MM.1S (cell line): ENCODE measurements at regions not wholly inside any gene's neighbourhood (a gene's known extent, or its start where the extent isn't known, plus 50 kb on each side); places are given as distances from the start of the nearest gene placed in this dataset.

ENCODE experiments used
- DNase-seq: peaks from one replicate; pipeline ENCODE4 v3.0.0-alpha.2; 2015
- H2AFZ ChIP-seq: fragments of 300-600 bp; sonication (generic); 2 replicates; pipeline ENCODE4 v1.6.0; 2016; ENCODE audit warnings: antibody characterized with exemption, low read length
- H3F3A ChIP-seq: fragments of 300-600 bp; sonication (generic); 2 replicates; pipeline ENCODE4 v1.6.1; 2016; ENCODE audit warnings: mild to moderate bottlenecking, antibody characterized with exemption, low read length, moderate library complexity, mixed read lengths; ENCODE audit not compliant: insufficient read depth
- H3K27ac ChIP-seq: fragments of 300-600 bp; sonication (generic); 2 replicates; pipeline ENCODE4 v1.5.1; 2016; ENCODE audit warnings: mild to moderate bottlenecking, low read length
- H3K27me3 ChIP-seq: fragments of 300-600 bp; sonication (generic); replicated peaks from 2 replicates; pipeline ENCODE4 v1.6.0; 2016; ENCODE audit warnings: low read length; ENCODE audit not compliant: insufficient read depth
- H3K36me3 ChIP-seq: fragments of 300-600 bp; sonication (generic); replicated peaks from 2 replicates; pipeline ENCODE4 v1.6.1; 2016; ENCODE audit warnings: mild to moderate bottlenecking, low read length, mixed read lengths; ENCODE audit not compliant: insufficient read depth
- H3K4me1 ChIP-seq: fragments of 300-600 bp; sonication (generic); 2 replicates; pipeline ENCODE4 v1.6.1; 2016; ENCODE audit warnings: low read length, mixed read lengths
- H3K4me2 ChIP-seq: fragments of 300-600 bp; sonication (generic); 2 replicates; pipeline ENCODE4 v1.6.0; 2016; ENCODE audit warnings: low read depth, low read length
- H3K4me3 ChIP-seq: fragments of 300-600 bp; sonication (generic); 2 replicates; pipeline ENCODE4 v1.5.1; 2016; ENCODE audit warnings: low read length, mixed read lengths
- H3K79me2 ChIP-seq: fragments of 300-600 bp; sonication (generic); 2 replicates; pipeline ENCODE4 v1.6.1; 2016; ENCODE audit warnings: mixed run types, low read length, mixed read lengths
- H3K9ac ChIP-seq: fragments of 300-600 bp; sonication (generic); 2 replicates; pipeline ENCODE4 v1.6.1; 2016; ENCODE audit warnings: low read length, mixed read lengths
- H3K9me2 ChIP-seq: fragments of 300-600 bp; sonication (generic); replicated peaks from 2 replicates; pipeline ENCODE4 v1.6.1; 2016; ENCODE audit warnings: mild to moderate bottlenecking, low read length, mixed read lengths; ENCODE audit not compliant: insufficient read depth
- H3K9me3 ChIP-seq: fragments of 300-600 bp; sonication (generic); replicated peaks from 2 replicates; pipeline ENCODE4 v1.6.1; 2016; ENCODE audit warnings: mild to moderate bottlenecking, low read length, mixed read lengths; ENCODE audit not compliant: insufficient read depth
- H4K20me1 ChIP-seq: fragments of 300-600 bp; sonication (generic); 2 replicates; pipeline ENCODE4 v1.6.1; 2016; ENCODE audit warnings: mild to moderate bottlenecking, low read length, moderate library complexity, mixed read lengths; ENCODE audit not compliant: insufficient read depth
- CTCF ChIP-seq: fragments of 300-600 bp; sonication (generic); IDR thresholded peaks from 2 replicates; pipeline ENCODE4 v1.5.1; 2016; ENCODE audit warnings: antibody characterized with exemption, low read length, mixed read lengths
- EZH2 ChIP-seq: fragments of 300-600 bp; sonication (generic); optimal IDR thresholded peaks from 2 replicates; pipeline ENCODE3; 2017; ENCODE audit warnings: low read depth, mild to moderate bottlenecking, antibody characterized with exemption, low read length, mixed read lengths
- EZH2phosphoT487 ChIP-seq: fragments of 300-600 bp; sonication (generic); IDR thresholded peaks from 2 replicates; pipeline ENCODE4 v1.6.1; 2018; ENCODE audit warnings: antibody characterized with exemption, low read length

- Histone ChIP-seq H3K9me2 (no peaks in the 10 kb centered on the region), H2AFZ (no peak overlapping the region), H3K36me3 (no peaks in the 10 kb centered on the region), H3K79me2 (no peaks in the 10 kb centered on the region), H3K4me3 (no peak overlapping the region), H3K4me1 (peaks cover 13% of the 10 kb centered on the region), H3K9me3 (no peaks in the 10 kb centered on the region), H3K9ac (no peak overlapping the region), H3F3A (no peaks in the 10 kb centered on the region), H3K27me3 (no peaks in the 10 kb centered on the region), H3K4me2 (no peak overlapping the region), H3K27ac (no peak overlapping the region), H4K20me1 (no peaks in the 10 kb centered on the region)
- no peak for DNase-seq
- TF ChIP-seq EZH2phosphoT487 (no peak), EZH2 (no peak), CTCF (no peak)
Measured at GRCh38 chr6:12354499-12354898, 64.3 kb downstream of the EDN1 start.

GRCh38 chr6:12355354-12355753 lies 65.2 kb downstream of the EDN1 start:
- TF ChIP-seq CTCF (no peak), EZH2phosphoT487 (no peak), EZH2 (no peak)

GRCh38 chr6:12356431-12356830 lies 66.3 kb downstream of the EDN1 start:
- no peak overlapping the region for H3K4me3 ChIP-seq
- no peak overlapping the region for H3K27ac ChIP-seq
- H3K79me2 ChIP-seq: no peaks in the 10 kb centered on the region
- no peaks in the 10 kb centered on the region for H3K9me2 ChIP-seq
- no peaks in the 10 kb centered on the region for H3K9me3 ChIP-seq
- no peaks in the 10 kb centered on the region for H3K27me3 ChIP-seq
- no peaks in the 10 kb centered on the region for H3K36me3 ChIP-seq
- no peak overlapping the region for H3K9ac ChIP-seq
- H3K4me1 ChIP-seq: peaks cover 13% of the 10 kb centered on the region
- H3F3A ChIP-seq: no peaks in the 10 kb centered on the region
- no peak for DNase-seq
- no peaks in the 10 kb centered on the region for H4K20me1 ChIP-seq
- no peak overlapping the region for H3K4me2 ChIP-seq
- no peak overlapping the region for H2AFZ ChIP-seq
- TF ChIP-seq EZH2 (no peak), EZH2phosphoT487 (no peak), CTCF (no peak)

More at GRCh38 chr6:12355354-12355753, 65.2 kb downstream of the EDN1 start:
- Histone ChIP-seq H3K9ac (no peak overlapping the region), H3K27ac (no peak overlapping the region), H3K9me2 (no peaks in the 10 kb centered on the region), H3F3A (no peaks in the 10 kb centered on the region), H3K4me2 (no peak overlapping the region), H3K4me3 (no peak overlapping the region), H2AFZ (no peak overlapping the region), H3K79me2 (no peaks in the 10 kb centered on the region), H3K27me3 (no peaks in the 10 kb centered on the region), H3K36me3 (no peaks in the 10 kb centered on the region), H3K4me1 (peaks cover 13% of the 10 kb centered on the region), H3K9me3 (no peaks in the 10 kb centered on the region), H4K20me1 (no peaks in the 10 kb centered on the region)
- no peak for DNase-seq
